Prostate gland (tissue), 2 donors: ENCODE measurements at regions not wholly inside any gene's neighbourhood (a gene's known extent, or its start where the extent isn't known, plus 50 kb on each side); places are given as distances from the start of the nearest gene placed in this dataset.

Experiments
- CTCF ChIP-seq, 4 experiments: fragments of 200-600 bp in 2 of 4; fragments of 450-650 bp in 2 of 4; sonication (generic) in 2 of 4; IDR thresholded peaks; 1 replicate in 3 of 4; 2 replicates in 1 of 4; pipeline ENCODE4 v1.5.1; 2016 to 2019; ENCODE audit warnings: antibody characterized with exemption in 4 of 4, mild to moderate bottlenecking in 2 of 4, moderate library complexity in 2 of 4
- POLR2A ChIP-seq: fragments of 450-650 bp; IDR thresholded peaks from one replicate; pipeline ENCODE4 v1.6.1; 2016; ENCODE audit warnings: antibody characterized with exemption, mild to moderate bottlenecking
- POLR2AphosphoS5 ChIP-seq: sonication (generic); formaldehyde crosslinking; IDR thresholded peaks from one replicate; pipeline ENCODE4 v1.6.1; 2017; ENCODE audit warnings: antibody characterized with exemption

- TF ChIP-seq CTCF (IDR thresholded peaks at IDR 0.05): no peak
- TF ChIP-seq POLR2A: no peak
- no peak for TF ChIP-seq POLR2AphosphoS5
These were observed 109.5 kb upstream of the ARHGAP5 start for GRCh38 chr14:31967669-31967975.
